GM12875 (cell line): ENCODE measurements at regions not wholly inside any gene's neighbourhood (a gene's known extent, or its start where the extent isn't known, plus 50 kb on each side); places are given as distances from the start of the nearest gene placed in this dataset.

Experiments used
- H3K4me3 ChIP-seq: one replicate; pipeline ENCODE4 v1.5.1; 2011; ENCODE audit warnings: low read depth, low read length, control low read depth
- TF ChIP-seq, protein P1 (sequence below): IDR thresholded peaks from 2 replicates; pipeline ENCODE4 v1.5.1; 2011; ENCODE audit warnings: low read depth, mild to moderate bottlenecking, control low read depth, inconsistent platforms, low read length, moderate library complexity, borderline replicate concordance; ENCODE audit not compliant: insufficient read depth

DNA sequence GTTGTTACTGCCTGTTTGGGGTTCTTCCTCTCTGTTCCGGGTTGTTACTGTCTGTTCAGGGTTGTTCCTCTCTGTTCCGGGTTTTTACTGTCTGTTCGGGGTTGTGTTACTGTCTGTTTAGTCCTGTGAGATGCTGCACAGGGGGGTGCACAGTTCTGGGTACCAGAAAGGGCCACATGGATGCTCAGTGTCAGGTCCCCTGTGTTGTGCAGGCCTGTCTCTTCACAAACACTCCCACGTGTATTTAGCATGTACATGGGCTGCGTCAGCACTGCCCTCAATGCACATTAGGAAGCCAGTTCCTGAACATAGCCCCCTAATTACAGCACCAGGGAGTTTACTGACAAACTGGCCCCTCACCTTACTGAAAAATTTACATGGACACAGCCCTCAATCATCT lies 118.5 kb downstream of the DLL1 start:
- no peak overlapping the region for H3K4me3 ChIP-seq
- TF ChIP-seq, protein P1, sequence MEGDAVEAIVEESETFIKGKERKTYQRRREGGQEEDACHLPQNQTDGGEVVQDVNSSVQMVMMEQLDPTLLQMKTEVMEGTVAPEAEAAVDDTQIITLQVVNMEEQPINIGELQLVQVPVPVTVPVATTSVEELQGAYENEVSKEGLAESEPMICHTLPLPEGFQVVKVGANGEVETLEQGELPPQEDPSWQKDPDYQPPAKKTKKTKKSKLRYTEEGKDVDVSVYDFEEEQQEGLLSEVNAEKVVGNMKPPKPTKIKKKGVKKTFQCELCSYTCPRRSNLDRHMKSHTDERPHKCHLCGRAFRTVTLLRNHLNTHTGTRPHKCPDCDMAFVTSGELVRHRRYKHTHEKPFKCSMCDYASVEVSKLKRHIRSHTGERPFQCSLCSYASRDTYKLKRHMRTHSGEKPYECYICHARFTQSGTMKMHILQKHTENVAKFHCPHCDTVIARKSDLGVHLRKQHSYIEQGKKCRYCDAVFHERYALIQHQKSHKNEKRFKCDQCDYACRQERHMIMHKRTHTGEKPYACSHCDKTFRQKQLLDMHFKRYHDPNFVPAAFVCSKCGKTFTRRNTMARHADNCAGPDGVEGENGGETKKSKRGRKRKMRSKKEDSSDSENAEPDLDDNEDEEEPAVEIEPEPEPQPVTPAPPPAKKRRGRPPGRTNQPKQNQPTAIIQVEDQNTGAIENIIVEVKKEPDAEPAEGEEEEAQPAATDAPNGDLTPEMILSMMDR, result no peak

DNA sequence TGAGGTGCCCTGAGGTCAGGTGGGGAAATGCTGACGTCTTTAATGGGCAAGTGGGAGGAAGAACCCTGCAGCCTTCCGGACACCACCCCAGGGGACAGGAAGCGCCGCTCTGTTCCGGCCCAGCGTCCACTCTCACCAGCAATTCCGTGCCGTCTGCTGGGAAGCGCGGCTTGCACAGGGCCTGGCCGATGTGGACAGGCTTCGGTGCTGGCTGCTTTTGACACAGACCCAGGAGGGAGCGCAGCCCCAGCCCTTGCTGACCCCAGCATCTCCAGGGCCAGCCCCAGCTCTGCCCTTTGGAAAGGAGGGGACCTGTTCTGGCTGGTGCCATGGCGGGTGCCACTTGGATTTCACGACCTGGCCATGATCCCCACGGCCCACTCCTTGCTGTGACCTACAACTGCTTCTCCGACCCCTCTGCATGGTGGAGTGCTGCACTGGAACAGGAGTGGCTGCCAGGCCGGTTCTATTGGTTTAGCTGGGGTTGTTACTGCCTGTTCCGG lies 123.2 kb downstream of the DLL1 start:
- TF ChIP-seq, protein P1, result no peak
- H3K4me3 ChIP-seq, result no peak overlapping the region

DNA sequence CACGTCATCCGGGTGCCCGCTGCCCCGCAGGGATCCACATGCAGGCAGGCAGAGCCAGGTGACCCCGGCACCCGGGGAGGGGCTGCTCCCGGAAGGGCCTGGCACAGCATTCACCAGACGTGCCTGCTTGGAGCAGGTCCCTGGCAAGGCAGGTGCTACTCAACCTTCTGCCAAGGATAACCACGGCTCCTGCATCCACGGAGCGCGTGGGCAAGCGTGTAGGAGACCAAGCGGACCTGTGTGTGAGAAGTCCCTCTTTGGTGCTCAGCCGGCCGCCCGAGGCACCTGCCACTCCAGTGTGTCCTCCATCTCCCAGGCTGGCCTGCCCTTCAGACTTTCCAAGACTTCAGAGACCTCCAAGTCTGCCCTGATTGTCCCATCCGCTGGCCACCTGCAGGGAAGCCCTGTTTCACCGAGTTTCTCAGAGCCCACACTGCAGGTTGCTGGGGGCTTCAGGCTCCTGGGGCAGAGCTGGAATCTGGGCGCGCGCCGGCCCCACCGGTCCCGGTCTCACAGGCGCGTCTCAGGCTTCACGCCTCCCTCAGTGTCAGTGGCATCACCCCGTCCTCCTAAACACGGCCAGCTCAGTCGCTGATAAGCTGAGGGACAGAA lies 124.3 kb downstream of the DLL1 start:
- TF ChIP-seq, protein P1, result no peak
- H3K4me3 ChIP-seq, result no peak overlapping the region

DNA sequence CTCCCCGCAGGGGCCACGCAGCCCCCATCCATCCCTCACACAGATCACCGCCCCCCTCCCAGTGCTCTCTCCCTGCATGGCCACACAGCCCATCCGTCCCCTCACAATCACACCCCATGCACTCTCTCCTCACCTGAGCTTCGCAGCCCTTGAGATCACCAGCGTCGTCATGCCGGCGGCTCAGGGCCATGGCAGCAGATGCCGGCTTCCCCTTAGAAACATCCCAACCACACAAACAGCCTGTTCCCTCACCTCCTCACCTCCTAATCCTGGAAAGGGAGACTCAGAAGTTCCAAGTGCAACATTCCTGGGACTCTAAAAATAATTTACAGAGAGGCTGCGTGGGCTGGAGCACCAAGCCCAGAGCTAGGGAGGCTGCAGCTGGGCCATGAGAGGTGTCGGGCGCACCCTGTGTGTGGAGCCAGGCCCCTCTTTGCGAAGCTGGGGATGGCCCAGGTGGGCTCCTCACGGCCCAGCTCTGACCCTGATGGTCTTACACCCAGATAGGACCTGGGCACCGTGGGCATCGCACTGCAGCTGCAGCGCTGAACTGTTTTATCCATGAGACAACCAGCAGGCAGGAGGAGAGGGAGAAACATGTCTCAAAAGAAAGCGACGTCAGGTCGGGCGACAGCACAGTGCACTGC lies 125.3 kb downstream of the DLL1 start:
- H3K4me3 ChIP-seq, result no peak overlapping the region
- TF ChIP-seq, protein P1, result no peak

DNA sequence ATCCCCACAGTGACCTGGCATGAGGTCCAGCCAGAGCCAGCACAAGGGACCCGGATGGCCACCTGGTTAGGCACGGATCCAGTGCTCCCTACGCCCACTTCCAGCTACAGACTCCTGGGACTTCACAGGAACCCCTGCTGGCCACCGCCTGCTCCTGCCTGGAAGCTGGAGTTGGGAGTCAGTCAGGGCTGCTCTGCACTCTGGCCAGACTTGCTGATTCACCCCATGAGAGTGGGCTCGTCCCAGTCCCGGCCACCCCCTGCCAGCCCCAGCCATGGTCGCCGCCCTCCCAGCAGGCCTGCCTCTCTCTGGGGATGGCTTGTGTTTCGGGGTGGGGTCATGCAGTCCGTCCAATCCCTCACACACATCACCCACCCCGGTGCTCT lies 125.8 kb downstream of the DLL1 start:
- H3K4me3 ChIP-seq, result no peak overlapping the region
- TF ChIP-seq, protein P1, result no peak

DNA sequence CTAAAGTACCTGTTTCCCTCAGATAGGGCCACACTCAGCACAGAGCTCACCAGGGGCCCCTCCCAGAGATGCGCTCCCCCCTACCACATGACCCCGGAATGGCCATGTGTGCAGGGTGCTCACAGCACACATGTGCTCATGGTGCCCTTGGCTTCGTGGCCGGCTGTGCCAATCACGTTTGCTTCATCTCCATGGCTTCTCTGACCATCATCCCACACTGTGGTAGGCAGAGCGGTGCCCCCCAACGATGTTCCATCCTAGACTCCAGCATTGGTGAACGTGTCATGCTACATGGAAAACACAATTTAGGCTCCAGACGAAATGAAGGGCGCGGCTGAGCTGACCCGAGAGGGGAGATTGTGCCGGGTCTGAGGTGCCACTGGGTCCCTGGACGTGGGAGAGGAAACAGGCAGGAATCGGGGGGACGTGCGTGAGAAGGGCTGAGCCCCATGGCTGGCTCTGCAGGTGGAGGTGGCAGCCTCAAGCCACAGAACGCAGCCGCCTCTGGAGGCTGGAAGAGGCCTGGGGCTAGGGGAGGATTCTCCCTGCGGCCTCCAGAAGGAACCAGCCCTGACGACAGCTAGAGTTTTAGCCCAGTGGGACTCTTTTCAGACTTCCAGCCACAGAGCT lies 126.5 kb downstream of the DLL1 start:
- TF ChIP-seq, protein P1, result no peak

DNA sequence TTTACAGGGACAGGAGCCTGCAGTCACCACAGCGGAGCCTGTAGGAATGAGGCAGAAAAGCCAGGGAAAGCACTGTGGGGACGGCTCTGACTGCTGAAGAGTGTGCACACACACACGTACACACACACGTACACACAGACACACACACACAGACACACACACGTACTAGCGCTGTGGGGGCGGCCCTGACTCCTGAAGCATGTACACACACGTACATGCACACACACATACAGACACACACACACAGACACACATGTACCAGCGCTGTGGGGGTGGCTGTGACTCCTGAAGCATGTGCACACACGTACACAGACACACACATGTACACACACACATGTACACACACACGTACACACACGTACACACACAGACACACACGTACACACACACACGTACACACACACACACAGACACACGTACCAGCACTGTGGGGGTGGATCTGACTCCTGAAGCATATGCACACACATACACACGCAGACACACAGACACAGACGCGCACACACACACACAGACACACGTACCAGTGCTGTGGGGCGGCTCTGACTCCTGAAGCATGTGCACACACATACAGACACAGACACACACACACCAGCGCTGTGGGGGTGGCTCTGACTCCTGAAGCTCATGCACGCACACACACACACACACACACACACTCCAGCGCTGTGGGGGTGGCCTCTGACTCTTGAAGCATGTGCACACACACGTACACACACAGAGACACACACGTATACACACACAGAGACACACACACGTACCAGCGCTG lies 127.3 kb downstream of the DLL1 start:
- TF ChIP-seq, protein P1, result no peak
- H3K4me3 ChIP-seq, result no peak overlapping the region

More for the DNA sequence above, 126.5 kb downstream of the DLL1 start:
- no peak overlapping the region for H3K4me3 ChIP-seq
